ENCODE measurements at regions not wholly inside any gene's neighbourhood (a gene's known extent, or its start where the extent isn't known, plus 50 kb on each side); places are given as distances from the start of the nearest gene placed in this dataset.

DNA sequence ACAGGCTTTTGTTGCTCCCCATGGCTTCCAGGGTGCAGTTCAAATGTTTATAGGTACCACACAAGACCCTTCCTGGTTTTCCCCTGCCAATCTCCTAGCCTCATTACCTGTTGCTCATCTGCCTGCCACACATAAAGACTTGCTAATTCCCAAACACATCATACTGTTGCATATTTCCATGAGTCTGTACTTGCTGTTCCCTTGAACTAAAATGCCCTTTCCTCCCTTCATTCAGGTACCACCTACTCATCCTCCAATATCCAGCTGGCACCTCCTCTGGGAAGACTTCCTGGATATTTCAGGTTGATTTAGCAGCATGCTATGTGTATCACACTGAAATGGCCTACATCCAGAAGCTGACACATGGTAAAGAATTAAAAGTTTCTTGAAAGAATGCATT is 206.4 kb upstream of the NFE2L3 start:
- no peak for TF ChIP-seq EZH2 (IDR thresholded peaks at IDR 0.05; ENCODE audit: borderline replicate concordance, low read depth, low read length, poor library complexity, severe bottlenecking)
- TF ChIP-seq, protein P1, sequence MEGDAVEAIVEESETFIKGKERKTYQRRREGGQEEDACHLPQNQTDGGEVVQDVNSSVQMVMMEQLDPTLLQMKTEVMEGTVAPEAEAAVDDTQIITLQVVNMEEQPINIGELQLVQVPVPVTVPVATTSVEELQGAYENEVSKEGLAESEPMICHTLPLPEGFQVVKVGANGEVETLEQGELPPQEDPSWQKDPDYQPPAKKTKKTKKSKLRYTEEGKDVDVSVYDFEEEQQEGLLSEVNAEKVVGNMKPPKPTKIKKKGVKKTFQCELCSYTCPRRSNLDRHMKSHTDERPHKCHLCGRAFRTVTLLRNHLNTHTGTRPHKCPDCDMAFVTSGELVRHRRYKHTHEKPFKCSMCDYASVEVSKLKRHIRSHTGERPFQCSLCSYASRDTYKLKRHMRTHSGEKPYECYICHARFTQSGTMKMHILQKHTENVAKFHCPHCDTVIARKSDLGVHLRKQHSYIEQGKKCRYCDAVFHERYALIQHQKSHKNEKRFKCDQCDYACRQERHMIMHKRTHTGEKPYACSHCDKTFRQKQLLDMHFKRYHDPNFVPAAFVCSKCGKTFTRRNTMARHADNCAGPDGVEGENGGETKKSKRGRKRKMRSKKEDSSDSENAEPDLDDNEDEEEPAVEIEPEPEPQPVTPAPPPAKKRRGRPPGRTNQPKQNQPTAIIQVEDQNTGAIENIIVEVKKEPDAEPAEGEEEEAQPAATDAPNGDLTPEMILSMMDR (conservative IDR thresholded peaks at IDR 0.05; ENCODE audit: low read depth, low read length) = no peak
